Smooth muscle cell (in vitro differentiated cells): ENCODE measurements at regions not wholly inside any gene's neighbourhood (a gene's known extent, or its start where the extent isn't known, plus 50 kb on each side); places are given as distances from the start of the nearest gene placed in this dataset.

ENCODE experiments used
- DNase-seq: peaks from one replicate; lab custom pipeline; 2025; ENCODE audit not compliant: unreplicated experiment; lab: John Stamatoyannopoulos, UW
- H2AFZ ChIP-seq: fragments of 200-600 bp; sonication (generic); 2 replicates; pipeline ENCODE4 v1.6.0; 2016; ENCODE audit warnings: antibody characterized with exemption, low read depth, mild to moderate bottlenecking
- H3F3A ChIP-seq: fragments of 200-600 bp; sonication (generic); 2 replicates; pipeline ENCODE4 v1.6.0; 2017; ENCODE audit warnings: antibody characterized with exemption, low read depth
- H3K27ac ChIP-seq: fragments of 200-600 bp; sonication (generic); 2 replicates; pipeline ENCODE4 v1.5.1; 2016; ENCODE audit warnings: low read depth, mild to moderate bottlenecking
- H3K27me3 ChIP-seq: fragments of 200-600 bp; sonication (generic); 2 replicates; pipeline ENCODE4 v1.6.1; 2016; ENCODE audit warnings: low read depth, mild to moderate bottlenecking
- H3K36me3 ChIP-seq: fragments of 200-600 bp; sonication (generic); 2 replicates; pipeline ENCODE4 v1.5.1; 2016; ENCODE audit warnings: low read depth
- H3K4me1 ChIP-seq: fragments of 200-600 bp; sonication (generic); 2 replicates; pipeline ENCODE4 v1.5.1; 2016; ENCODE audit warnings: low read depth
- H3K4me2 ChIP-seq: fragments of 200-600 bp; sonication (generic); 2 replicates; pipeline ENCODE4 v1.6.0; 2016; ENCODE audit warnings: mild to moderate bottlenecking
- H3K4me3 ChIP-seq: fragments of 200-600 bp; sonication (generic); 2 replicates; pipeline ENCODE4 v1.5.1; 2016; ENCODE audit warnings: mild to moderate bottlenecking
- H3K79me2 ChIP-seq: fragments of 200-600 bp; sonication (generic); 2 replicates; pipeline ENCODE4 v1.6.0; 2016; ENCODE audit warnings: low read depth, mild to moderate bottlenecking
- H3K9ac ChIP-seq: fragments of 200-600 bp; sonication (generic); 2 replicates; pipeline ENCODE4 v1.6.0; 2016; ENCODE audit warnings: low read depth
- H3K9me3 ChIP-seq: fragments of 200-600 bp; sonication (generic); replicated peaks from 2 replicates; pipeline ENCODE4 v1.5.1; 2016; ENCODE audit warnings: low read depth
- H4K20me1 ChIP-seq: fragments of 200-600 bp; sonication (generic); 2 replicates; pipeline ENCODE4 v1.6.0; 2016; ENCODE audit warnings: low read depth
- CTCF ChIP-seq: fragments of 200-600 bp; sonication (generic); IDR thresholded peaks from 2 replicates; pipeline ENCODE4 v1.5.1; 2017; ENCODE audit warnings: borderline replicate concordance, mild to moderate bottlenecking, antibody characterized with exemption; ENCODE audit not compliant: insufficient read depth, poor library complexity, severe bottlenecking
- WGBS: methylation state at CpG from one replicate; pipeline ENCODE4 v1.1.7; 2016; ENCODE audit warnings: low lambda C conversion rate; 5-methylcytosine and 5-hydroxymethylcytosine counted together

GRCh38 chr18:44126598-44126997 is 554.1 kb upstream of the SETBP1 start:
- Histone ChIP-seq H3K9me3 (no peaks in the 10 kb centered on the region), H4K20me1 (no peaks in the 10 kb centered on the region), H3K36me3 (no peaks in the 10 kb centered on the region), H3K27ac (no peak overlapping the region), H3K4me2 (no peak overlapping the region), H3F3A (no peaks in the 10 kb centered on the region), H2AFZ (no peak overlapping the region), H3K4me3 (no peak overlapping the region), H3K4me1 (no peaks in the 10 kb centered on the region), H3K9ac (no peak overlapping the region), H3K27me3 (no peaks in the 10 kb centered on the region), H3K79me2 (no peaks in the 10 kb centered on the region)
- no peak for DNase-seq
- no peak for TF ChIP-seq CTCF

- no peak overlapping the region for H3K27ac ChIP-seq
- WGBS: 39% methylated on average over 1 of the region's 1 CpG
- H2AFZ ChIP-seq: no peak overlapping the region
- H3K4me1 ChIP-seq: no peaks in the 10 kb centered on the region
- TF ChIP-seq CTCF: no peak
- H3K36me3 ChIP-seq: no peaks in the 10 kb centered on the region
- peak overlapping the region; percentile 59 for H3K4me2 ChIP-seq
- DNase-seq: no peak
- H3K9ac ChIP-seq: no peak overlapping the region
- H3K9me3 ChIP-seq: no peaks in the 10 kb centered on the region
- no peaks in the 10 kb centered on the region for H3F3A ChIP-seq
- no peaks in the 10 kb centered on the region for H3K79me2 ChIP-seq
- H3K27me3 ChIP-seq: no peaks in the 10 kb centered on the region
- no peak overlapping the region for H3K4me3 ChIP-seq
- no peaks in the 10 kb centered on the region for H4K20me1 ChIP-seq
Measured at GRCh38 chr18:44128365-44128764, 552.3 kb upstream of the SETBP1 start.

- Histone ChIP-seq H3K4me1 (no peaks in the 10 kb centered on the region), H2AFZ (no peak overlapping the region), H3K4me2 (peak overlapping the region; percentile 20), H3F3A (no peaks in the 10 kb centered on the region), H3K36me3 (no peaks in the 10 kb centered on the region), H3K27me3 (no peaks in the 10 kb centered on the region), H3K4me3 (no peak overlapping the region), H3K9ac (no peak overlapping the region), H4K20me1 (no peaks in the 10 kb centered on the region), H3K27ac (no peak overlapping the region), H3K79me2 (no peaks in the 10 kb centered on the region), H3K9me3 (no peaks in the 10 kb centered on the region)
- DNase-seq: no peak
- WGBS: 64% methylated on average over 5 of the region's 5 CpGs
- TF ChIP-seq CTCF: peak; percentile 66
Measured at GRCh38 chr18:44130376-44130942, 550.2 kb upstream of the SETBP1 start.

- no peaks in the 10 kb centered on the region for H3K79me2 ChIP-seq
- no peak overlapping the region for H3K4me3 ChIP-seq
- no peaks in the 10 kb centered on the region for H3K9me3 ChIP-seq
- H3K36me3 ChIP-seq: no peaks in the 10 kb centered on the region
- no peaks in the 10 kb centered on the region for H3K27me3 ChIP-seq
- no peak for DNase-seq
- no peak overlapping the region for H2AFZ ChIP-seq
- H3K9ac ChIP-seq: no peak overlapping the region
- H3K4me2 ChIP-seq: no peak overlapping the region
- 84% methylated on average over 2 of the region's 2 CpGs for WGBS
- no peaks in the 10 kb centered on the region for H4K20me1 ChIP-seq
- H3K27ac ChIP-seq: no peak overlapping the region
- no peaks in the 10 kb centered on the region for H3F3A ChIP-seq
- TF ChIP-seq CTCF: no peak
- H3K4me1 ChIP-seq: no peaks in the 10 kb centered on the region
Measured at GRCh38 chr18:44133483-44133882, 547.2 kb upstream of the SETBP1 start.
